GM12891 (cell line): ENCODE measurements at regions not wholly inside any gene's neighbourhood (a gene's known extent, or its start where the extent isn't known, plus 50 kb on each side); places are given as distances from the start of the nearest gene placed in this dataset.

Experiments
- PAX5 ChIP-seq: IDR thresholded peaks from 2 replicates; pipeline ENCODE4 v1.6.1; 2011; ENCODE audit warnings: low read length, moderate library complexity, mild to moderate bottlenecking; ENCODE audit not compliant: insufficient read depth, severe bottlenecking
- POLR2A ChIP-seq: IDR thresholded peaks from 2 replicates; pipeline ENCODE4 v1.6.1; 2011; ENCODE audit warnings: low read depth, low read length, control low read depth
- POLR2AphosphoS5 ChIP-seq: IDR thresholded peaks from 2 replicates; pipeline ENCODE4 v1.6.1; 2011; ENCODE audit warnings: low read depth, low read length, control low read depth
- POU2F2 ChIP-seq: IDR thresholded peaks from 2 replicates; pipeline ENCODE4 v1.6.1; 2011; ENCODE audit warnings: low read depth, mild to moderate bottlenecking, control low read depth, low read length, moderate library complexity
- SPI1 ChIP-seq: IDR thresholded peaks from 2 replicates; pipeline ENCODE4 v1.6.1; 2011; ENCODE audit warnings: low read depth, low read length, control low read depth
- TAF1 ChIP-seq: IDR thresholded peaks from 2 replicates; pipeline ENCODE4 v1.6.1; 2011; ENCODE audit warnings: low read depth, low read length, control low read depth

DNA sequence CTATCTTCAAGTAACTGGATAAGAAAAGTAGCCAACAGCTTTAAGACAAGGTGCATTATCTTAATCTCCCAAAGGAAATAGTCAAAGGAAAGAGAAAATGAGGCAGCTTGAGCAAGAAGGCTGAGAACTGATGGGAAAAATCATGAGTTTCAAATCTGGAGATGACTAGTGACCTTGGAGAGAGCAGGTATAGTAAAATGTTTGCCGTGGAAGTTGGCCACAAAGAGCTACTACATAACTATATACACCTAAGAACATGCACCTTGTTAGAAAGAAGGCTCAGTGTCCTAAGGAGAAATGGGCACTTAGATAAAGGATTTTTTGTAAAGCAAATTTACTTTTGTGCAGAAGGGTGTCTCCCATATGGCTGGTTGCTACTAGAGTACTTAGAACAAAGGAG is 80.8 kb upstream of the FSHB start:
- TF ChIP-seq POLR2A (no peak), TAF1 (no peak), POLR2AphosphoS5 (no peak), POU2F2 (no peak), SPI1 (no peak), PAX5 (no peak)
